Esophagus muscularis mucosa (tissue), 4 donors: ENCODE measurements at regions not wholly inside any gene's neighbourhood (a gene's known extent, or its start where the extent isn't known, plus 50 kb on each side); places are given as distances from the start of the nearest gene placed in this dataset.
"Not testable (repeated sequence)": the region's sequence is repeated elsewhere in the genome, so short reads cannot be mapped to it uniquely, and the experiment has no call there.

Experiments
- DNase-seq: peaks from one replicate; pipeline ENCODE4 v3.0.0-alpha.2; 2017; ENCODE audit errors: extremely low spot score
- H3K27ac ChIP-seq, 4 donors: fragments of 200-600 bp; sonication (generic); replicated peaks in 1 of 4; 1 replicate in 3 of 4; 2 replicates in 1 of 4; pipeline ENCODE4 v1.5.1; 2016 to 2019; ENCODE audit warnings: mild to moderate bottlenecking in 1 of 4
- H3K27me3 ChIP-seq, 4 donors: fragments of 200-600 bp; sonication (generic); one replicate each; pipeline versions ENCODE4 v1.5.1 to v1.6.0; 2016 to 2019
- H3K36me3 ChIP-seq, 4 donors: fragments of 200-600 bp; sonication (generic); one replicate each; pipeline ENCODE4 v1.5.1; 2016 to 2019
- H3K4me1 ChIP-seq, 4 donors: fragments of 200-600 bp; sonication (generic); one replicate each; pipeline ENCODE4 v1.5.1; 2016 to 2019
- H3K4me3 ChIP-seq, 4 donors: fragments of 200-600 bp; sonication (generic); 1 replicate in 2 of 4; 2 replicates in 2 of 4; pipeline ENCODE4 v1.5.1; 2016 to 2019; ENCODE audit warnings: mild to moderate bottlenecking in 4 of 4, moderate library complexity in 1 of 4
- H3K9me3 ChIP-seq, 4 donors: fragments of 200-600 bp; sonication (generic); 1 replicate in 3 of 4; 2 replicates in 1 of 4; pipeline ENCODE4 v1.5.1; 2016 to 2019
- CTCF ChIP-seq, 3 experiments: fragments of 200-600 bp in 2 of 3; fragments of 450-650 bp in 1 of 3; sonication (generic) in 2 of 3; IDR thresholded peaks; one replicate each; pipeline ENCODE4 v1.5.1; 2017 to 2019; ENCODE audit warnings: antibody characterized with exemption in 3 of 3, mild to moderate bottlenecking in 2 of 3, moderate library complexity in 1 of 3
- EP300 ChIP-seq: sonication (generic); formaldehyde crosslinking; IDR thresholded peaks from one replicate; pipeline ENCODE4 v1.6.1; 2017; ENCODE audit warnings: antibody characterized with exemption
- POLR2A ChIP-seq: fragments of 450-650 bp; IDR thresholded peaks from one replicate; pipeline ENCODE4 v1.6.1; 2017; ENCODE audit warnings: antibody characterized with exemption, moderate library complexity, mild to moderate bottlenecking, low read depth
- POLR2AphosphoS5 ChIP-seq, 2 donors: sonication (generic); formaldehyde crosslinking; IDR thresholded peaks; one replicate each; pipeline ENCODE4 v1.6.1; 2017; ENCODE audit warnings: antibody characterized with exemption in 2 of 2
- WGBS: methylation state at CpG from one replicate; pipeline ENCODE4 v1.1.5; 2018; 5-methylcytosine and 5-hydroxymethylcytosine counted together
- intact Hi-C: fragments of 100-400 bp; cut with DNase I; formaldehyde crosslinking; loops from one replicate; pipeline ENCODE4 v1.15.1; 2023

GRCh38 chr2:195552581-195552980 is 104.4 kb upstream of the SLC39A10 start:
- H3K4me1 ChIP-seq = no peaks in the 10 kb centered on the region
- no peak for DNase-seq

GRCh38 chr2:195548198-195548940 is 108.7 kb upstream of the SLC39A10 start:
- 83% methylated on average over 4 of the region's 4 CpGs for WGBS

More at GRCh38 chr2:195552581-195552980, 104.4 kb upstream of the SLC39A10 start:
- no peak for TF ChIP-seq POLR2A
- TF ChIP-seq EP300 = no peak
- TF ChIP-seq POLR2AphosphoS5 (IDR thresholded peaks at IDR 0.05) = no peak
- no peak for TF ChIP-seq CTCF (IDR thresholded peaks at IDR 0.05)
- 62% methylated on average over 1 of the region's 1 CpG for WGBS
- no peaks in the 10 kb centered on the region for H3K36me3 ChIP-seq
- H3K9me3 ChIP-seq = peaks cover 0 to 15% (median 7%) of the 10 kb centered on the region in 4 donors
- no peak overlapping the region for H3K27ac ChIP-seq
- H3K27me3 ChIP-seq = no peaks in the 10 kb centered on the region
- H3K4me3 ChIP-seq = no peak overlapping the region
- intact Hi-C loops = no loop called here

GRCh38 chr2:195547268-195547840 is 109.7 kb upstream of the SLC39A10 start:
- peaks cover 0 to 19% (median 7%) of the 10 kb centered on the region in 4 donors for H3K9me3 ChIP-seq
- H3K27me3 ChIP-seq, DNase-seq, H3K27ac ChIP-seq, H3K36me3 ChIP-seq, H3K4me3 ChIP-seq, H3K4me1 ChIP-seq, intact Hi-C loops: not testable (repeated sequence)
- 96% methylated on average over 37 of the region's 47 CpGs for WGBS

More at GRCh38 chr2:195548198-195548940, 108.7 kb upstream of the SLC39A10 start:
- Histone ChIP-seq H3K27me3 (no peaks in the 10 kb centered on the region), H3K36me3 (no peaks in the 10 kb centered on the region), H3K27ac (no peak overlapping the region), H3K4me3 (no peak overlapping the region), H3K4me1 (no peaks in the 10 kb centered on the region), H3K9me3 (peaks cover 0 to 19% (median 7%) of the 10 kb centered on the region in 4 donors)
- TF ChIP-seq POLR2AphosphoS5 (IDR thresholded peaks at IDR 0.05) (no peak), POLR2A (no peak), EP300 (no peak), CTCF (IDR thresholded peaks at IDR 0.05) (no peak)
- no peak for DNase-seq
- intact Hi-C loops = no loop called here

GRCh38 chr2:195545811-195546210 is 111.2 kb upstream of the SLC39A10 start:
- no peaks in the 10 kb centered on the region for H3K4me1 ChIP-seq
- TF ChIP-seq POLR2AphosphoS5 (IDR thresholded peaks at IDR 0.05) (no peak), POLR2A (no peak), CTCF (IDR thresholded peaks at IDR 0.05) (no peak)
- no peaks in the 10 kb centered on the region for H3K36me3 ChIP-seq
- H3K27me3 ChIP-seq = no peaks in the 10 kb centered on the region
- WGBS = 86% methylated on average over 3 of the region's 3 CpGs
- no peak overlapping the region for H3K4me3 ChIP-seq
- no peak overlapping the region for H3K27ac ChIP-seq
- peaks cover 0 to 19% (median 7%) of the 10 kb centered on the region in 4 donors for H3K9me3 ChIP-seq
- intact Hi-C loops = no loop called here
- no peak for DNase-seq

- no peak overlapping the region for H3K4me3 ChIP-seq
- 89% methylated on average over 11 of the region's 11 CpGs for WGBS
- H3K27me3 ChIP-seq = no peaks in the 10 kb centered on the region
- DNase-seq = no peak
- H3K36me3 ChIP-seq = no peaks in the 10 kb centered on the region
- intact Hi-C loops = no loop called here
- no peak overlapping the region for H3K27ac ChIP-seq
- TF ChIP-seq EP300 (no peak), CTCF (IDR thresholded peaks at IDR 0.05) (no peak), POLR2AphosphoS5 (IDR thresholded peaks at IDR 0.05) (no peak), POLR2A (no peak)
- no peaks in the 10 kb centered on the region for H3K4me1 ChIP-seq
- H3K9me3 ChIP-seq = peaks cover 0 to 19% (median 7%) of the 10 kb centered on the region in 4 donors
These were observed 112.8 kb upstream of the SLC39A10 start for GRCh38 chr2:195543902-195544894.
